AG09319 (cell line): ENCODE measurements at regions not wholly inside any gene's neighbourhood (a gene's known extent, or its start where the extent isn't known, plus 50 kb on each side); places are given as distances from the start of the nearest gene placed in this dataset.

Experiments used
- DNase-seq: peaks from one replicate; pipeline ENCODE4 v3.0.0-alpha.2; 2010; ENCODE audit warnings: low read depth; ENCODE audit errors: extremely low read depth
- CTCF ChIP-seq: IDR thresholded peaks from 2 replicates; pipeline ENCODE4 v1.5.1; 2011; ENCODE audit warnings: low read depth, mild to moderate bottlenecking, inconsistent platforms, low read length, moderate library complexity

- DNase-seq = no peak
- TF ChIP-seq CTCF = no peak
These were observed 350.2 kb upstream of the CDH4 start for GRCh38 chr20:60901831-60902230.

GRCh38 chr20:60903325-60903971 lies 348.6 kb upstream of the CDH4 start:
- DNase-seq = no peak
- TF ChIP-seq CTCF = no peak

- DNase-seq = no peak
- TF ChIP-seq CTCF = no peak
These were observed 347.3 kb upstream of the CDH4 start for GRCh38 chr20:60904730-60905129.

- no peak for DNase-seq
- no peak for TF ChIP-seq CTCF
These were observed 346.1 kb upstream of the CDH4 start for GRCh38 chr20:60905919-60906318.

GRCh38 chr20:60906555-60906954 lies 345.5 kb upstream of the CDH4 start:
- no peak for TF ChIP-seq CTCF
- no peak for DNase-seq

GRCh38 chr20:60913298-60913697 lies 338.8 kb upstream of the CDH4 start:
- no peak for DNase-seq
- no peak for TF ChIP-seq CTCF

- DNase-seq = no peak
These were observed 330.9 kb upstream of the CDH4 start for GRCh38 chr20:60921022-60921622.

More at GRCh38 chr20:60921022-60921622, 330.9 kb upstream of the CDH4 start:
- TF ChIP-seq CTCF = no peak
